Peyer's patch (tissue), 4 donors: ENCODE measurements at regions not wholly inside any gene's neighbourhood (a gene's known extent, or its start where the extent isn't known, plus 50 kb on each side); places are given as distances from the start of the nearest gene placed in this dataset.

Source experiments
- POLR2A ChIP-seq, 2 donors: fragments of 450-650 bp; IDR thresholded peaks; one replicate each; pipeline ENCODE4 v1.5.1; 2017; ENCODE audit warnings: antibody characterized with exemption in 2 of 2, mild to moderate bottlenecking in 2 of 2, moderate library complexity in 2 of 2
- TF ChIP-seq, protein P1 (sequence below), 6 experiments: fragments of 450-650 bp in 4 of 6; fragments of 200-600 bp in 2 of 6; sonication (generic) in 1 of 6; IDR thresholded peaks; one replicate each; pipeline ENCODE4 v1.5.1; 2017 to 2019; ENCODE audit warnings: antibody characterized with exemption in 6 of 6, mild to moderate bottlenecking in 3 of 6, moderate library complexity in 1 of 6

DNA sequence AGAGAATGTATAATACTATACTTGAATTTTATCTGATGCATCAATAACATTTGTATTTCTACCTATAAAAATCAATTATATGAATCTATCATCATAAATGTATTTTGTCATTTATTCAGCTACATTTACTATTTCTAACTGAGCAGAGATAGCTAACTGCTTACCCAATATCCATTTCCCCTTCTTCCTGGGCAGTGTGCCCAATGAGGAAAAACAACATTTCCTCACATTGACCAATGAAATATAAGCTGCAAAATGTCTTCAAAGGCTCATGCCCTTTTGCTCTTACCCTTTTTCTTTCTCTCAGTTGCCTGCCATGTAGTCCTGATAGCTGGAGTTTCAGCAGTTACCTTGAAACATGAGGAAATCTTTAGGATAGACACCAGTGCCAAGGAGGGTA, 385.8 kb upstream of the PCSK5 start:
- no peak for TF ChIP-seq POLR2A (IDR thresholded peaks at IDR 0.05)
- TF ChIP-seq, protein P1, sequence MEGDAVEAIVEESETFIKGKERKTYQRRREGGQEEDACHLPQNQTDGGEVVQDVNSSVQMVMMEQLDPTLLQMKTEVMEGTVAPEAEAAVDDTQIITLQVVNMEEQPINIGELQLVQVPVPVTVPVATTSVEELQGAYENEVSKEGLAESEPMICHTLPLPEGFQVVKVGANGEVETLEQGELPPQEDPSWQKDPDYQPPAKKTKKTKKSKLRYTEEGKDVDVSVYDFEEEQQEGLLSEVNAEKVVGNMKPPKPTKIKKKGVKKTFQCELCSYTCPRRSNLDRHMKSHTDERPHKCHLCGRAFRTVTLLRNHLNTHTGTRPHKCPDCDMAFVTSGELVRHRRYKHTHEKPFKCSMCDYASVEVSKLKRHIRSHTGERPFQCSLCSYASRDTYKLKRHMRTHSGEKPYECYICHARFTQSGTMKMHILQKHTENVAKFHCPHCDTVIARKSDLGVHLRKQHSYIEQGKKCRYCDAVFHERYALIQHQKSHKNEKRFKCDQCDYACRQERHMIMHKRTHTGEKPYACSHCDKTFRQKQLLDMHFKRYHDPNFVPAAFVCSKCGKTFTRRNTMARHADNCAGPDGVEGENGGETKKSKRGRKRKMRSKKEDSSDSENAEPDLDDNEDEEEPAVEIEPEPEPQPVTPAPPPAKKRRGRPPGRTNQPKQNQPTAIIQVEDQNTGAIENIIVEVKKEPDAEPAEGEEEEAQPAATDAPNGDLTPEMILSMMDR (IDR thresholded peaks at IDR 0.05) = no peak
